ENCODE measurements at regions not wholly inside any gene's neighbourhood (a gene's known extent, or its start where the extent isn't known, plus 50 kb on each side); places are given as distances from the start of the nearest gene placed in this dataset.
"Not testable (repeated sequence)": the region's sequence is repeated elsewhere in the genome, so short reads cannot be mapped to it uniquely, and the experiment has no call there.

DNA sequence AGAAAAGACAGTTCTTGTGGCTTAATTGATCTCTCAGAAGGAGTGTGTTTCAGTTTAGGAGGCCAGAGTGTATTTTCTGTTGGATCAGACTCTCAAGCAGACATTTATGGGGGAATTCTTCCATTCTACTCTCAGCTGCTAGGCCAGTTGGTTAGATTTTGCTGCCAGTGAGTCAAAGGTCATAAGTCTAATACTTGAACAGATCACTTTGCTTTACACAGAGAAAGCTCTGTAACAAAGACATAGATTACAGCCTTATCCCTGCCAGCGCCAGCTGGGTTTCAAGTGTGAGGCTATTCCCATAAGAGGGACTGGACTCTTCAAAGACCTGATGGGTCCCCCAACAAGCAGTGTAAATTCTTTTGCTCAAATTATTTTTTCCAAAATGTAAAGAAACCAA is 145.6 kb upstream of the SEMA3C start:
- Mint-ChIP-seq H3K4me3 (no peak overlapping the region), H3K27me3 (no peaks in the 10 kb centered on the region), H3K9me3 (ENCODE audit: insufficient read depth) (peaks cover 2% of the 10 kb centered on the region), H3K27ac (no peak overlapping the region), H3K4me1 (no peaks in the 10 kb centered on the region)
- Histone ChIP-seq H3K27ac (ENCODE audit: low read length in 2 of 2) (no peak overlapping the region), H3K9ac (ENCODE audit: low read length) (no peak overlapping the region), H3K4me1 (ENCODE audit: control insufficient read depth in 2 of 2, insufficient read depth in 2 of 2, low read length in 2 of 2) (no peaks in the 10 kb centered on the region), H2AFZ (ENCODE audit: insufficient read depth, low read depth, low read length, poor library complexity, severe bottlenecking) (no peak overlapping the region), H4K20me1 (ENCODE audit: control insufficient read depth, insufficient read depth, low read length, poor library complexity, severe bottlenecking) (no peaks in the 10 kb centered on the region), H3K27me3 (replicated peaks in 1 of 4; ENCODE audit: control extremely low read depth in 1 of 4, control insufficient read depth in 3 of 4, insufficient read depth in 4 of 4, low read length in 3 of 4) (no peaks in the 10 kb centered on the region), H3K4me2 (replicated peaks; ENCODE audit: low read depth, low read length, poor library complexity, severe bottlenecking) (no peak overlapping the region), H3K9me3 (ENCODE audit: control extremely low read depth in 1 of 3, control insufficient read depth in 2 of 3, insufficient read depth in 1 of 3, low read length in 2 of 3) (peaks cover 0 to 3% (median 0%) of the 10 kb centered on the region in 3 donors), H3K36me3 (replicated peaks in 1 of 2; ENCODE audit: control extremely low read depth in 1 of 2, control insufficient read depth in 1 of 2, extremely low read depth in 1 of 2, insufficient read depth in 2 of 2, low read length in 1 of 2) (no peaks in the 10 kb centered on the region), H3K4me3 (ENCODE audit: control extremely low read depth in 1 of 5, extremely low read depth in 1 of 5, insufficient read depth in 1 of 5, low read depth in 2 of 5, low read length in 4 of 5) (no peak overlapping the region), H3K79me2 (ENCODE audit: control insufficient read depth, insufficient read depth, low read length) (no peaks in the 10 kb centered on the region)
- DNase-seq = no peak
- POLR2A ChIA-PET = no interaction called here
- TF ChIP-seq, protein P1, sequence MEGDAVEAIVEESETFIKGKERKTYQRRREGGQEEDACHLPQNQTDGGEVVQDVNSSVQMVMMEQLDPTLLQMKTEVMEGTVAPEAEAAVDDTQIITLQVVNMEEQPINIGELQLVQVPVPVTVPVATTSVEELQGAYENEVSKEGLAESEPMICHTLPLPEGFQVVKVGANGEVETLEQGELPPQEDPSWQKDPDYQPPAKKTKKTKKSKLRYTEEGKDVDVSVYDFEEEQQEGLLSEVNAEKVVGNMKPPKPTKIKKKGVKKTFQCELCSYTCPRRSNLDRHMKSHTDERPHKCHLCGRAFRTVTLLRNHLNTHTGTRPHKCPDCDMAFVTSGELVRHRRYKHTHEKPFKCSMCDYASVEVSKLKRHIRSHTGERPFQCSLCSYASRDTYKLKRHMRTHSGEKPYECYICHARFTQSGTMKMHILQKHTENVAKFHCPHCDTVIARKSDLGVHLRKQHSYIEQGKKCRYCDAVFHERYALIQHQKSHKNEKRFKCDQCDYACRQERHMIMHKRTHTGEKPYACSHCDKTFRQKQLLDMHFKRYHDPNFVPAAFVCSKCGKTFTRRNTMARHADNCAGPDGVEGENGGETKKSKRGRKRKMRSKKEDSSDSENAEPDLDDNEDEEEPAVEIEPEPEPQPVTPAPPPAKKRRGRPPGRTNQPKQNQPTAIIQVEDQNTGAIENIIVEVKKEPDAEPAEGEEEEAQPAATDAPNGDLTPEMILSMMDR (IDR thresholded peaks at IDR 0.05) = no peak
- no peak for TF ChIP-seq EZH2 (IDR thresholded peaks at IDR 0.05; ENCODE audit: borderline replicate concordance, insufficient read depth, low read depth, low read length, poor library complexity, severe bottlenecking)
- intact Hi-C loops (cut with micrococcal nuclease) = no loop called here
- no peak for ATAC-seq (ENCODE audit: low read depth)
- CTCF ChIA-PET = no interaction called here
- WGBS (ENCODE audit: insufficient coverage) = 100% methylated on average over 1 of the region's 1 CpG

DNA sequence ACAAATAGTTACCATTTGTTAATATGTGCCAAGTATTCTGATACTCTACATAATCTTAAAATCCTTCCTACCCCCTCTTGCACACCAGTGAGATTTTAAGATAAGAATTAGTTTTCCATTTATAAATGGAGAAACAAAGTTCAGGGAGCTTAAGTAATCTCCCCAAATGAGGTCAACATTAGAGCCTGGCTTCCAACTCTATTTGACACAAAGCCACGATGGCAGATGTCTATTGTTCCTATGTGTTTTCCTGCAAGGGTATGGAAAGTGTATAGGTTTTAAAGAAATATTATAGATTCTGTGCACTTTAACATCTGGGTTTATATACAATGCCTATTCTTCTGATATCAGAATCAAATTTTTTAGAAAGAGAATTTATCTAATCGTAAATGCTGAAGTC is 143.9 kb upstream of the SEMA3C start:
- intact Hi-C loops (cut with micrococcal nuclease) = no loop called here
- no peak overlapping the region for H3K27ac Mint-ChIP-seq
- peaks cover 0 to 3% (median 0%) of the 10 kb centered on the region in 3 donors for H3K9me3 ChIP-seq (ENCODE audit: control extremely low read depth in 1 of 3, control insufficient read depth in 2 of 3, insufficient read depth in 1 of 3, low read length in 2 of 3)
- no peaks in the 10 kb centered on the region for H4K20me1 ChIP-seq (ENCODE audit: control insufficient read depth, insufficient read depth, low read length, poor library complexity, severe bottlenecking)
- peaks cover 2% of the 10 kb centered on the region for H3K9me3 Mint-ChIP-seq (ENCODE audit: insufficient read depth)
- no peak overlapping the region for H2AFZ ChIP-seq (ENCODE audit: insufficient read depth, low read depth, low read length, poor library complexity, severe bottlenecking)
- WGBS (ENCODE audit: insufficient coverage) = no CpG with 5 or more reads among the region's 2 CpGs
- no peak overlapping the region for H3K4me3 ChIP-seq (ENCODE audit: control extremely low read depth in 1 of 5, extremely low read depth in 1 of 5, insufficient read depth in 1 of 5, low read depth in 2 of 5, low read length in 4 of 5)
- H3K9ac ChIP-seq (ENCODE audit: low read length) = no peak overlapping the region
- no peak overlapping the region for H3K4me2 ChIP-seq (replicated peaks; ENCODE audit: low read depth, low read length, poor library complexity, severe bottlenecking)
- TF ChIP-seq, protein P1 (IDR thresholded peaks at IDR 0.05) = no peak
- TF ChIP-seq EZH2 (IDR thresholded peaks at IDR 0.05; ENCODE audit: borderline replicate concordance, insufficient read depth, low read depth, low read length, poor library complexity, severe bottlenecking) = no peak
- ChIA-PET POLR2A (no interaction called here), CTCF (no interaction called here)
- H3K27ac ChIP-seq (ENCODE audit: low read length in 2 of 2) = no peak overlapping the region
- H3K4me1 Mint-ChIP-seq = no peaks in the 10 kb centered on the region
- no peaks in the 10 kb centered on the region for H3K27me3 ChIP-seq (replicated peaks in 1 of 4; ENCODE audit: control extremely low read depth in 1 of 4, control insufficient read depth in 3 of 4, insufficient read depth in 4 of 4, low read length in 3 of 4)
- H3K27me3 Mint-ChIP-seq = no peaks in the 10 kb centered on the region
- H3K4me3 Mint-ChIP-seq = no peak overlapping the region
- H3K4me1 ChIP-seq (ENCODE audit: control insufficient read depth in 2 of 2, insufficient read depth in 2 of 2, low read length in 2 of 2) = no peaks in the 10 kb centered on the region
- ATAC-seq (ENCODE audit: low read depth) = no peak
- H3K36me3 ChIP-seq (replicated peaks in 1 of 2; ENCODE audit: control extremely low read depth in 1 of 2, control insufficient read depth in 1 of 2, extremely low read depth in 1 of 2, insufficient read depth in 2 of 2, low read length in 1 of 2) = no peaks in the 10 kb centered on the region
- H3K79me2 ChIP-seq (ENCODE audit: control insufficient read depth, insufficient read depth, low read length) = no peaks in the 10 kb centered on the region
- DNase-seq = no peak

DNA sequence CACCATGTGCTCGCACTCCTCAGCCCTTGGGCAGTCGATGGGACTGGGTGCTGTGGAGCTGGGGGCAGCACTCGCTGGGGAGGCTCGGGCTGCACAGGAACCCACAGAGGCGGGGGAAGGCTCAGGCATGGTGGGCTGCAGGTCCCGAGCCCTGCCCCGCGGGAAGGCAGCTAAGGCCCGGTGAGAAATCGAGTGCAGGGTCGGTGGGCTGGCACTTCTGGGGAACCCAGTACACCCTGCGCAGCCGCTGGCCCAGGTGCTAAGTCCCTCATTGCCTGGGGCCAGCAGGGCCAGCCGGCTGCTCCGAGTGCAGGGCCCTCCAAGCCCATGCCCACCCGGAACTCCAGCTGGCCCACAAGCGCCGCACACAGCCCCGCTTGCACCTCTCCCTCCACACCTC is 138.6 kb upstream of the SEMA3C start:
- H3K9me3 ChIP-seq (ENCODE audit: control extremely low read depth in 1 of 3, control insufficient read depth in 2 of 3, insufficient read depth in 1 of 3, low read length in 2 of 3); H3K4me1 Mint-ChIP-seq; H4K20me1 ChIP-seq (ENCODE audit: control insufficient read depth, insufficient read depth, low read length, poor library complexity, severe bottlenecking); CTCF ChIA-PET; POLR2A ChIA-PET; H3K9ac ChIP-seq (ENCODE audit: low read length); DNase-seq; H3K4me3 Mint-ChIP-seq; H2AFZ ChIP-seq (ENCODE audit: insufficient read depth, low read depth, low read length, poor library complexity, severe bottlenecking); H3K4me1 ChIP-seq (ENCODE audit: control insufficient read depth in 2 of 2, insufficient read depth in 2 of 2, low read length in 2 of 2); ATAC-seq (ENCODE audit: low read depth); H3K27ac ChIP-seq (ENCODE audit: low read length in 2 of 2); H3K79me2 ChIP-seq (ENCODE audit: control insufficient read depth, insufficient read depth, low read length); H3K27ac Mint-ChIP-seq; intact Hi-C loops (cut with micrococcal nuclease); H3K27me3 ChIP-seq (replicated peaks in 1 of 4; ENCODE audit: control extremely low read depth in 1 of 4, control insufficient read depth in 3 of 4, insufficient read depth in 4 of 4, low read length in 3 of 4); H3K36me3 ChIP-seq (replicated peaks in 1 of 2; ENCODE audit: control extremely low read depth in 1 of 2, control insufficient read depth in 1 of 2, extremely low read depth in 1 of 2, insufficient read depth in 2 of 2, low read length in 1 of 2); H3K9me3 Mint-ChIP-seq (ENCODE audit: insufficient read depth); H3K27me3 Mint-ChIP-seq; H3K4me3 ChIP-seq (ENCODE audit: control extremely low read depth in 1 of 5, extremely low read depth in 1 of 5, insufficient read depth in 1 of 5, low read depth in 2 of 5, low read length in 4 of 5); H3K4me2 ChIP-seq (replicated peaks; ENCODE audit: low read depth, low read length, poor library complexity, severe bottlenecking): not testable (repeated sequence)
- 91% methylated on average over 14 of the region's 19 CpGs for WGBS (ENCODE audit: insufficient coverage)

Data from B cell (primary cell).